ENCODE measurements at regions not wholly inside any gene's neighbourhood (a gene's known extent, or its start where the extent isn't known, plus 50 kb on each side); places are given as distances from the start of the nearest gene placed in this dataset.
"Not testable (repeated sequence)": the region's sequence is repeated elsewhere in the genome, so short reads cannot be mapped to it uniquely, and the experiment has no call there.

DNA sequence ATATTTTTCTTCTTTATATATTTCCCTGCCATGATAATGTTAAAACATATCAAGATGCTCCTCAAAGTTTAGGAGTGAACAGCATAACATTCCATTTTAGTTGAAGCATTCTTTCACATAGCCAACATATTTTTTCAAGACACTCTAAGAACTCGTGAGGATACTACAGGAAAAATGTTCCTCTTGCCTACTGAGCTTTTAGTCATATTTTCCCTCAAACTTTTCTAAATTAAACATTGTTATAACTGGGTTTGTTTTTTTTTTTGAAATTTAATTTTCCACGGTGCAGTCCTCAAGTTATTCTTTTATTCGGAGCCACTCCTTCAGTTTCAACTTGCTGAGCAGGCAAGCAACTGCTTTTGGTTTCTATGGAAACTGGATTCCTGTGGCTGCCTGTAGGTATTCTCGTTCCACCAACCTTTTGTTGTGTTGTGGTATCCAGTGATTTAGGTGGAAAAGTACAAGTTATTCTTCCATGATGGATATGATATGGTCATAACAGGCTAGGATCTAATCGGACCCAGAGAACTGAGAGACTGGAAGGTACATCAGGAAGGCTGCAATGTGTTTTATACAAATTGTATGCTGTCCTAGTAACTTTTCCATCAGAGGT, 248.0 kb downstream of the TRIML1 start:
- intact Hi-C loops (cut with micrococcal nuclease; ENCODE audit: unreplicated experiment) (no loop called here), in situ Hi-C loops (cut with HindIII; ENCODE audit: low pct_unique_long_range_greater_than_20kb, low sequenced_read_pairs) (no loop called here)
- Histone ChIP-seq H3K27ac (ENCODE audit: low read length) (no peak overlapping the region), H3K9me3 (ENCODE audit: control insufficient read depth, insufficient read depth, low read depth, low read length) (no peaks in the 10 kb centered on the region), H3K4me3 (ENCODE audit: low read depth in 2 of 2, low read length in 2 of 2) (no peak overlapping the region), H3K27me3 (ENCODE audit: control insufficient read depth, insufficient read depth, low read length) (no peaks in the 10 kb centered on the region), H3K4me1 (ENCODE audit: control insufficient read depth, insufficient read depth, low read length) (no peaks in the 10 kb centered on the region), H3K36me3 (ENCODE audit: control insufficient read depth, insufficient read depth, low read length) (no peaks in the 10 kb centered on the region)
- DNase-seq (ENCODE audit: low read depth, low spot score): no peak
- ChIA-PET CTCF (no interaction called here), POLR2A (no interaction called here)
- no TSS peak for BruUV-seq (replicated peaks)
- TF ChIP-seq SIN3A (IDR thresholded peaks at IDR 0.05; ENCODE audit: borderline replicate concordance, insufficient read depth, low read depth, low read length) (no peak), CTCF (IDR thresholded peaks at IDR 0.05) (no peak), REST (IDR thresholded peaks at IDR 0.05; ENCODE audit: insufficient read depth in 1 of 2, low read depth in 2 of 2, low read length in 1 of 2) (no peak), POLR2AphosphoS5 (IDR thresholded peaks at IDR 0.05; ENCODE audit: low read depth, low read length) (no peak), TCF7L2 (IDR thresholded peaks at IDR 0.05; ENCODE audit: low read depth, low read length) (no peak)
- no peak for ATAC-seq

DNA sequence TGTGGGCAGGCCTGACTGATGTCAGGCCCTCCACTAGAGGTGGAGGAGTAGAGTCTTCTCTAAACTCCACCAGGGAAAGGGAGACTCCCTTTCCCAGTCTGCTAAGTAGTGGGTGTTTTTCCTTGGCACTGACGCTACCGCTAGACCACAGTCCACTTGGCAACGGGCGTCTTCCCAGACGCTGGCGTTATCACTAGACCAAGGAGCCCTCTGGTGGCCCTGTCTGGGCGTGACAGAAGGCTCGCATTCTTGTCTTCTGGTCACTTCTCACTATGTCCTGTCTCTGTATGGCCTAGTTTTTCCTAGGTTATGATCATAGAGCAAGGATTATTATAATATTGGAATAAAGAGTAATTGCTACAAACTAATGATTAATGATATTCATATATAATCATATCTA, 252.1 kb downstream of the TRIML1 start:
- DNase-seq (ENCODE audit: low read depth, low spot score); intact Hi-C loops (cut with micrococcal nuclease; ENCODE audit: unreplicated experiment); H3K27me3 ChIP-seq (ENCODE audit: control insufficient read depth, insufficient read depth, low read length); H3K4me1 ChIP-seq (ENCODE audit: control insufficient read depth, insufficient read depth, low read length); in situ Hi-C loops (cut with HindIII; ENCODE audit: low pct_unique_long_range_greater_than_20kb, low sequenced_read_pairs); H3K36me3 ChIP-seq (ENCODE audit: control insufficient read depth, insufficient read depth, low read length); BruUV-seq (replicated peaks); H3K27ac ChIP-seq (ENCODE audit: low read length); H3K4me3 ChIP-seq (ENCODE audit: low read depth in 2 of 2, low read length in 2 of 2); H3K9me3 ChIP-seq (ENCODE audit: control insufficient read depth, insufficient read depth, low read depth, low read length); CTCF ChIA-PET; POLR2A ChIA-PET; ATAC-seq: not testable (repeated sequence)

- ChIA-PET CTCF (no interaction called here), POLR2A (no interaction called here)
- DNase-seq (ENCODE audit: low read depth, low spot score) (no peak), ATAC-seq (no peak)
- intact Hi-C loops (cut with micrococcal nuclease; ENCODE audit: unreplicated experiment) (no loop called here), in situ Hi-C loops (cut with HindIII; ENCODE audit: low pct_unique_long_range_greater_than_20kb, low sequenced_read_pairs) (no loop called here)
- Histone ChIP-seq H3K4me3 (ENCODE audit: low read depth in 2 of 2, low read length in 2 of 2) (no peak overlapping the region), H3K9me3 (ENCODE audit: control insufficient read depth, insufficient read depth, low read depth, low read length) (no peaks in the 10 kb centered on the region), H3K27me3 (ENCODE audit: control insufficient read depth, insufficient read depth, low read length) (no peaks in the 10 kb centered on the region), H3K4me1 (ENCODE audit: control insufficient read depth, insufficient read depth, low read length) (no peaks in the 10 kb centered on the region), H3K36me3 (ENCODE audit: control insufficient read depth, insufficient read depth, low read length) (no peaks in the 10 kb centered on the region), H3K27ac (ENCODE audit: low read length) (no peak overlapping the region)
- BruUV-seq (replicated peaks): no TSS peak
- TF ChIP-seq REST (IDR thresholded peaks at IDR 0.05; ENCODE audit: insufficient read depth in 1 of 2, low read depth in 2 of 2, low read length in 1 of 2) (no peak), POLR2AphosphoS5 (IDR thresholded peaks at IDR 0.05; ENCODE audit: low read depth, low read length) (no peak), SIN3A (IDR thresholded peaks at IDR 0.05; ENCODE audit: borderline replicate concordance, insufficient read depth, low read depth, low read length) (no peak), TCF7L2 (IDR thresholded peaks at IDR 0.05; ENCODE audit: low read depth, low read length) (no peak), CTCF (IDR thresholded peaks at IDR 0.05) (no peak)
These were observed 256.8 kb downstream of the TRIML1 start for GRCh38 chr4:188396037-188396436.
